ENCODE measurements at regions not wholly inside any gene's neighbourhood (a gene's known extent, or its start where the extent isn't known, plus 50 kb on each side); places are given as distances from the start of the nearest gene placed in this dataset.

DNA sequence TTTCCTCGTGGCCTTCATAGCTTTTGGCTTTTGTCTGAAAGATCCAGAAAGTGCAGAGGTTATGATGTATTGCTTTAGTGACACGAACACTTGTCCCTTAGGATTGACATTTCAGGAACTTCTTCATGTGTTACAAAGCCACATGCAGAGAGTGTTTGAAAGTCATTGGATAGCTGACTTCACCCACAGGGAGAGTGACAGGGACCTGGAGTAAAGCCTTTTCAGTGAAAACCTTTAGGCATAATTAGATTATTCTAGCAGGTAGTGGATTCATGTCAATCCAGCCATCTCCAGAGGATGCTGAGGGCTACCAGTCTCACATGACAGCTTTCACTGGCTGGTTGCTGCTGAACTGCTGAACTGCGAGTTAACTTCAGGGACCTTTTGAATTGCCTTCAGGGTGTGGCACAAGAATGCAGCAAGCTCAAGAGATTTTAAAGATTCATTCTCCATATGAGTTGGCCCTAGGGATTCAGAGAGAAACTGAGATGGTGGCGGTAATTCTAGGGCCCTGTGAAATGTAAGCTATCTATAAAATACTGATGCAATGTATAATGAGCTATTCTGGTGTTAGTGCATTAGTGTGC is 267.0 kb upstream of the GOLIM4 start:
- Mint-ChIP-seq H3K27ac (ENCODE audit: low read depth, unreplicated experiment) (no peak overlapping the region), H3K27me3 (ENCODE audit: insufficient read depth, unreplicated experiment) (peaks cover 35% of the 10 kb centered on the region), H3K4me1 (ENCODE audit: insufficient read depth, unreplicated experiment) (no peaks in the 10 kb centered on the region), H3K36me3 (ENCODE audit: insufficient read depth, unreplicated experiment) (no peaks in the 10 kb centered on the region), H3K4me3 (ENCODE audit: unreplicated experiment) (no peak overlapping the region), H3K9me3 (ENCODE audit: unreplicated experiment) (no peaks in the 10 kb centered on the region)
- ChIA-PET POLR2A (no interaction called here), CTCF (no interaction called here)
- DNase-seq (ENCODE audit: unreplicated experiment): no peak
- intact Hi-C loops (cut with micrococcal nuclease): no loop called here
- BruUV-seq (replicated peaks): no TSS peak
- TF ChIP-seq, protein P1, sequence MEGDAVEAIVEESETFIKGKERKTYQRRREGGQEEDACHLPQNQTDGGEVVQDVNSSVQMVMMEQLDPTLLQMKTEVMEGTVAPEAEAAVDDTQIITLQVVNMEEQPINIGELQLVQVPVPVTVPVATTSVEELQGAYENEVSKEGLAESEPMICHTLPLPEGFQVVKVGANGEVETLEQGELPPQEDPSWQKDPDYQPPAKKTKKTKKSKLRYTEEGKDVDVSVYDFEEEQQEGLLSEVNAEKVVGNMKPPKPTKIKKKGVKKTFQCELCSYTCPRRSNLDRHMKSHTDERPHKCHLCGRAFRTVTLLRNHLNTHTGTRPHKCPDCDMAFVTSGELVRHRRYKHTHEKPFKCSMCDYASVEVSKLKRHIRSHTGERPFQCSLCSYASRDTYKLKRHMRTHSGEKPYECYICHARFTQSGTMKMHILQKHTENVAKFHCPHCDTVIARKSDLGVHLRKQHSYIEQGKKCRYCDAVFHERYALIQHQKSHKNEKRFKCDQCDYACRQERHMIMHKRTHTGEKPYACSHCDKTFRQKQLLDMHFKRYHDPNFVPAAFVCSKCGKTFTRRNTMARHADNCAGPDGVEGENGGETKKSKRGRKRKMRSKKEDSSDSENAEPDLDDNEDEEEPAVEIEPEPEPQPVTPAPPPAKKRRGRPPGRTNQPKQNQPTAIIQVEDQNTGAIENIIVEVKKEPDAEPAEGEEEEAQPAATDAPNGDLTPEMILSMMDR (IDR thresholded peaks at IDR 0.05; ENCODE audit: unreplicated experiment): no peak

DNA sequence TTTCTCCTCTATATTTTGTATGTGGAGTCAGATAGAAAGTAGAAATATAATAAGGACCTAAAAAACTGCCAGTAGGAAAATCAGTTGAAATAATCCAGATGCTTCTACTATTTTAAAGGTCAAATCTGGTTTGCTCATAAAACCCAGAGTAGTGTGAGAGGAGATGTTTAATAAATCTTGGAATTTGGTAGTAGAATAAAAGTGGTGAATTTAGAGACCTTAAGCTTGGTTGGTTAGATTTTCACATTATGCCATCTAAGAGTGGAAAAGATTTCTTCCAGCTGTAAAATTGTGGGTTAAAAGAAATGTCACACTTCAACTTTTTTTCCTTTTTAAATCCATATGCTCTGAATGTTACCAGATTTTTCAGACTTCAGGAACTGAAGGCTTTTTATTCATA is 266.4 kb upstream of the GOLIM4 start:
- no TSS peak for BruUV-seq (replicated peaks)
- intact Hi-C loops (cut with micrococcal nuclease): no loop called here
- DNase-seq (ENCODE audit: unreplicated experiment): no peak
- Mint-ChIP-seq H3K27me3 (ENCODE audit: insufficient read depth, unreplicated experiment) (peaks cover 29% of the 10 kb centered on the region), H3K4me1 (ENCODE audit: insufficient read depth, unreplicated experiment) (no peaks in the 10 kb centered on the region), H3K4me3 (ENCODE audit: unreplicated experiment) (no peak overlapping the region), H3K36me3 (ENCODE audit: insufficient read depth, unreplicated experiment) (no peaks in the 10 kb centered on the region), H3K27ac (ENCODE audit: low read depth, unreplicated experiment) (no peak overlapping the region), H3K9me3 (ENCODE audit: unreplicated experiment) (no peaks in the 10 kb centered on the region)
- POLR2A ChIA-PET: no interaction called here
- CTCF ChIA-PET: no interaction called here
- TF ChIP-seq, protein P1 (IDR thresholded peaks at IDR 0.05; ENCODE audit: unreplicated experiment): no peak

DNA sequence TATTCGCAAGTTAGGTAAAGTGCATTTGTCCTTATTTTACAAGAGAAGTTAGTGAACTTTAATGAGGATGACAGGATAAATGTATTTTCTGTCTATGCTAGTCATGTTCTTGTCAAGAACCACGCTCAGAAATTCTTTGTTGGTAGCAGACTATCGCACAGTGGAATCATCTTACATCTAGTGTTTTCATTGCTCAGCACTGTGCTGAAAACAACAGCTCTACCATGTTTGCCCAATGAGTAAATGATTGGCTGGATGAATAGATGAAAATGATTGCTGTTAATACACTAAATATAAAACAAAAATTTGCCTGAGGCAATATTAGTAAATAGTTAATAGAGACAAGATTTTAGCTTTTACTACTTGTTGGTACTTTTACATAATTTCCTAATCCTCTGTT is 265.3 kb upstream of the GOLIM4 start:
- H3K27ac Mint-ChIP-seq (ENCODE audit: low read depth, unreplicated experiment): no peak overlapping the region
- H3K27me3 Mint-ChIP-seq (ENCODE audit: insufficient read depth, unreplicated experiment): peaks cover 18% of the 10 kb centered on the region
- TF ChIP-seq, protein P1 (IDR thresholded peaks at IDR 0.05; ENCODE audit: unreplicated experiment): no peak
- DNase-seq (ENCODE audit: unreplicated experiment): no peak
- intact Hi-C loops (cut with micrococcal nuclease): no loop called here
- no peaks in the 10 kb centered on the region for H3K4me1 Mint-ChIP-seq (ENCODE audit: insufficient read depth, unreplicated experiment)
- no TSS peak for BruUV-seq (replicated peaks)
- ChIA-PET CTCF (interaction anchor here (0.5 to 0.6 kb wide), 2 partner anchors 20 to 842 kb away, joined by 3 to 4 read pairs; no protein-coding TSS in a partner anchor), POLR2A (no interaction called here)
- no peaks in the 10 kb centered on the region for H3K9me3 Mint-ChIP-seq (ENCODE audit: unreplicated experiment)
- H3K4me3 Mint-ChIP-seq (ENCODE audit: unreplicated experiment): no peak overlapping the region
- no peaks in the 10 kb centered on the region for H3K36me3 Mint-ChIP-seq (ENCODE audit: insufficient read depth, unreplicated experiment)

DNA sequence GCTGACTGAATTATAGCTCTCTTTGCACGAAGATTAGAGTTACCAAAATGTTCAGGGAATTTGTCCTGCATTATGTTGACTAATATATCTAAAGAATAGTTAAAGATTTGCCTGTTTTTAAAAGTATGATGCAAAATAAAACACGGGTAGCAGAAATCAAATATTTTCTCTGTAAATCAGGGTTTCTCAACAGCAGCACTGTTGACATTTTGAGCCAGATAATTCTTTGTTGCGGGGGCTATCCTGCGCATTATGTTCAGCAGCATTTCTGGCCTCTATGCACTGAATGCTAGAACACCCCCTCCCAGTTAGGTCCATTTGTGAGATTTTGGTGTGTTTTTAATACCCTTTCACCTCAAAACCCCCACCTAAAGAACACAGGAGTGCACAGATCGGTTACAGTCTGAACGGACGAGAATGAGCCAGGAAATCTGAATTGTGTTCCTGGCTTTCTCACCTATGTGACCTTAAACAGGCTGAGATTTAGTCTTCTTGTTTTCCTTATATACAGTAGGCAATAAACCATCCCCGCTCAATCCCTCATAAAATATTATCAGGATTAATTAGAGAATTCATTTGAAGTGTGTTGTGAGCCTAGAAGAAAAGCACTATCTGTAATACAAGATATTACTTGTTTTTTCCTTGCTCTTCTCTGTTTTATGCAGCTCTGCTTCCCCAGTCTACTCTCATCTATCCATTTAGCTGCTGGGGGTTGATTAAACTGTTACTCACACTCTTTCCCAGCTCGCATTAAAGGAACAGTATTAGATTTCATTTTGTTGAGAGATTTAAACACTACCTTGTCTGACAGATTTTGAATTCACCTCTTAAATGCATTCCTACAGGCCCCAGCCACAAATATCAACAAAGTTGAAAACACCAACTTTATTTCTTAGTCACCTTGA is 247.5 kb upstream of the GOLIM4 start:
- ChIA-PET POLR2A (no interaction called here), CTCF (interaction anchor here (0.5 to 0.9 kb wide), 3 partner anchors 24 to 131 kb away, joined by 3 to 4 read pairs (median 4); no protein-coding TSS in a partner anchor)
- no peaks in the 10 kb centered on the region for H3K4me1 Mint-ChIP-seq (ENCODE audit: insufficient read depth, unreplicated experiment)
- H3K27ac Mint-ChIP-seq (ENCODE audit: low read depth, unreplicated experiment): no peak overlapping the region
- no peaks in the 10 kb centered on the region for H3K9me3 Mint-ChIP-seq (ENCODE audit: unreplicated experiment)
- intact Hi-C loops (cut with micrococcal nuclease): no loop called here
- TF ChIP-seq, protein P1 (IDR thresholded peaks at IDR 0.05; ENCODE audit: unreplicated experiment): no peak
- DNase-seq (ENCODE audit: unreplicated experiment): no peak
- no TSS peak for BruUV-seq (replicated peaks)
- no peak overlapping the region for H3K4me3 Mint-ChIP-seq (ENCODE audit: unreplicated experiment)
- H3K27me3 Mint-ChIP-seq (ENCODE audit: insufficient read depth, unreplicated experiment): peaks cover 60% of the 10 kb centered on the region
- no peaks in the 10 kb centered on the region for H3K36me3 Mint-ChIP-seq (ENCODE audit: insufficient read depth, unreplicated experiment)
